Stimulated activated CD4-positive, alpha-beta T cell treated with anti-CD3 and anti-CD28 coated beads, Interleukin-15, amount 100 ng/mL, for 1 hour (primary cell): ENCODE measurements at regions not wholly inside any gene's neighbourhood (a gene's known extent, or its start where the extent isn't known, plus 50 kb on each side); places are given as distances from the start of the nearest gene placed in this dataset.

Experiments
- DNase-seq, 2 donors: peaks; one replicate each; pipeline ENCODE4 v3.0.0-alpha.2; 2020; ENCODE audit warnings: low read depth in 1 of 2, low spot score in 1 of 2

DNA sequence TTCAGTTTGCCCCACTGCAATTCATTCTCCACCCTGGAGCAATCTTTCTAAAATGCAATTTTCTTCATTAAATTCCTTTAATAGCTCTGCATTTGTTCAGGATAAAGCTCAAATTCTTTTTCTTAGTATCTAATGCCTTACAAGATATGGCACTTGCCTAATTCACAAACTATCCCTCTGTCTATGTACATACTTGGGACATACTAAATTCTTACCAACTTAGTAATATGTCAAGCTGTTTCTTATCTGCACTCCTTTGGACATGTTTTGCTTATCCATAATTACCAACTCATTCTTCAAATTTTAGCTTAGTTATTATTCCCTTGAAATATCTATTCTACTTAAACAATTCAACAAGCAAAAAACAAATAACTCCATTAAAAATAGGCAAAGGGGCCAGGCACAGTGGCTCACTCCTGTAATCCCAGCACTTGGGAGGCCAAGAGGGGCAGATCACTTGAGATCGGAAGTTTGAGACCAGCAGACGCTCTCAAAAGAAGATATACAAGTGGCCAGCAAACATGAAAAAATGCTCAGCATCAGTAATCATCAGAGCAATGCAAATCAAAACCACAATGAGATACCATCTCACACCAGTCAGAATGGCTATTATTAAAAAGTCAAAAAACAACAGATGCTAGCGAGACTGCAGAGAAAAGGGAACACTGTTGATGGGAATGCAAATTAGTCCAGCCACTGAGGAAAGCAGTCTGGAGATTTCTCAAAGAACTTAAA, 96.9 kb downstream of the FAM76B start:
- no peak for DNase-seq

DNA sequence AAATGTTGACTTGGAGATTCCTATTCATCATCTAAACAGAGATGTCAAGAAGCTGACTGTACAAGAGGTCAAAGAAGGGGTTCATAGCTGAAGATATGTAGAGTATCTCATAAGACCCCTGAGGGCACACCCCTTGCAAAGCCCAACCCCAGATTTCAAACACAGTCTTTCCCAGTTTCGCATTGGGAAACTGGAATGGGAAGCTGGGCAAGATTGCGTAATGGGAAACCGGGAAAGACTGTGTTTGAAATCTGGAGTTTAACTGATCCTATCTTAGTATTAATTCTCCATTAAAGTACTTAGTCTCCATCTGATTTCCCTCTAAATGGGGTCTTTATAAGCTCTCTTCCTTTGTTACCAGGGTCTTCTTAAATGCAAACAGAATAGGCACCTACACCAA, 99.5 kb downstream of the FAM76B start:
- no peak for DNase-seq

DNA sequence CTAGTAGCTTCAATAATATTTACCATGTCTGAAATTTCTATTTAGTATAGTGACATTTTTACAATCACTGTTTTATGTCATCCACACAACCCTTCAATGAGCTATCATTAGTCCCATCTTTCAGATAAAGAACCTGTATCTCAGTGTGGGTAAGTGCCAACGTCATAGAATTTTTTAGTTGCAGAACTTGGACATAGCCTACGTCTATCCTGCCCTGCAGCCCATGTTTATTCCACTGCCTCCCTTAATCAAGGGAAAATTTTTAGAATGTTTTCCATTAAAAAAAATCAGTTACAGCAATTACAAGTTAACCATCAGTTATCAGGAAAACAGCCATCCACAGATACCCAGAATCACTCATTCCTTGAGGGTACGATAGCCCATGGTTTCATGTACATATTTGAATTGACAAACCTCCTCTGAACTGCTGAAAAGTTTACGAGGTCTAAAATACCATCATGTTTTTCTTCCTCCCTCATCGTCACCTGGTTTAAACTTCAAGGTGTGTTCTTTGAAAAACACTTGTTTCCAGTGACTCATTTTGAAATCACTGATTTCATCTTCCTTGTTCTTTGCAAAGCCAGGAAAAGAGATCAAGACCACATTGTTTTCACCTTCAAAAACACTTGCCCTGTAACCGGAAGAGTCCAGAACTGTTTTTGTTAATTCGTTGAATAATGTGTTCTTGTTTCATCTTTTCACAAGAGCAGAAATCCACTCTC, 100.9 kb downstream of the FAM76B start:
- no peak for DNase-seq

DNA sequence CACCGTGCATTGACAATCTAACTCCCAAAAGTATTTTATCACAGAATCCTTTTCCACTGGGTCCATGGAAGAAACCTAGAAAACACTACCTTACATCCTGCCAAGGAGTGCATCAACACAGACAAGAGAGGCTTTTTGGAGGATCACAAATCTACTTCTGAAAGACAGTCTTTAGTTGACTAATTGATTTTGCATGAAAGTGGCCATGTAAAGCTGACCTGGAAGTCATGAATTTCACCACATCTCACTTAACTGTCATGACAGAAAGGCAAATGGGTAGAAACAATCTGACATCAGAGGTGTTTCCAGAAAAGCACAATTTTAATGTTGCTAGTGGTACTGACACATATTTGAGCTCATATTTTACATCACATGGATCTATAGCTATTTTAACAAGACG, 101.6 kb downstream of the FAM76B start:
- DNase-seq: no peak

DNA sequence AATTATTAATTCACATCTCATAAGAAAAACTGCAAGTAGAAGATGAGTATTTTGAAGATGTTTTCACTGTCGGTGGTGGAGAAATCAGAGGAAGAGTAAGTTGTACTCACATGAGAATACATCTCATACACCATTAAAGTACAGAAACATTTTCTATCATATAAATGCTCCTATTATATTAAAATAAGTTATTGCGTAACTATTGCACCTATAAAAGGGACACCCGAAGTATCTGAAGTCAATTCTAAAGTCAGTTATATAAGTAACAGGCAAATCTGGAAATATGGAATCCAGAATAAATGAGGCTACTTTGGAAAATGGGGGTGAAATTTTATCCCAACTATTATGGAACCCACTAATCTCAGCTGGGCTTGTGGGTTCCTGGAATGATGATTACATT, 103.3 kb downstream of the FAM76B start:
- no peak for DNase-seq

DNA sequence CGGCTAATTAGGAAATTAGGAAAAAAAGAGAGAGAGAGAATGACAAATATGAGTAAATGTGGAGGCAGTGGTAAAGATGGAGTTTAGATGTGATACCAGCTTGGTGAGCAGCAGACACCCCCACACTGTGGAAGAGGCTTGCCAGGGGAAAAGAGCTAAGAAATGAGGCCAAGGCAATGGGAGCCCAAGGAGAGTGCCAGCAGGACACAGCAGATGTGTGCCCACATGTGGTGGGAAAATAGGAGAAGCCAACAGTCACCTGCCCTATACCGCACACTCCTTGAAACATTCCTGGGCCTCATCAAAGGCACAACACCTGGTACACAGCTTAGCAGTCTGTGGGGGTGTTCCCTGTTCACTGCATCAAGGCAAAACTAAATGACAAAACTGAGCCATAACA, 104.9 kb downstream of the FAM76B start:
- DNase-seq: no peak

DNA sequence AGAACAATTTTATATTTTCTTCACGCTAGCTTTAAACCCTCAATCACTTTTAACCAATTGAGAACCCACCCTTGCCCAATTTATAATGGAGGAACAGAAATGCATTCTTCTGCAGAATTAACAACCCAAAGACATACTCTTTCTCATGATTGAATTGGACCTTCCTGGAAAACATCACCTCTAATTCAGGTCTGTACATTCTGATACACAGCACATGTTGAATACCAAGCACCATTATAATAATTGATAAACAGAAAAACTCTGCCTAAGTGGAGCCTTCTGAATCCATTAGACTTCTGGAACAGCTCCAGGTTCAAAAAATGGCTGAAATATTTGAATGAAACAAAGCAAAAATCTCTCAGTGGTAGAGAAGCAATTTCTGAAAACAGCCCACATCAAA, 105.4 kb downstream of the FAM76B start:
- DNase-seq: no peak

DNA sequence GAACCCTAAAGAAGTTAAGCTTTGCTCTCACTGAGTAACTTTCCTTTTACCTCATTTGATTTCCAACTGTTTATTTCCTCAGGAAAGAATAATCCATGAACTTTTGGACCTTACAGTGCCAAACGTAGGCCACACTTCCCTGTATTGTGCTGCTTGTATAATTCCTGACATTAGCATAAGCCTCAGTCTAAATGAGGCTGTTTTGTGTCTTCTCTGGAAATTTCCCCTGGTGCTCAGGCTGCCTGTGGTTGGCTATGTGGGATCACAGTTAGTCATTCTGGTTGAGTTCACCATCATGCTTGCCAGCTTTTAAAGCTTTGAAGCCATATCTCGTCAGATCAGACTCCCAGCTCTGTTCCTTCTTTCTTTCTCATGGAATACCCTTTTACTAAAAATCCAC, 107.0 kb downstream of the FAM76B start:
- no peak for DNase-seq

DNA sequence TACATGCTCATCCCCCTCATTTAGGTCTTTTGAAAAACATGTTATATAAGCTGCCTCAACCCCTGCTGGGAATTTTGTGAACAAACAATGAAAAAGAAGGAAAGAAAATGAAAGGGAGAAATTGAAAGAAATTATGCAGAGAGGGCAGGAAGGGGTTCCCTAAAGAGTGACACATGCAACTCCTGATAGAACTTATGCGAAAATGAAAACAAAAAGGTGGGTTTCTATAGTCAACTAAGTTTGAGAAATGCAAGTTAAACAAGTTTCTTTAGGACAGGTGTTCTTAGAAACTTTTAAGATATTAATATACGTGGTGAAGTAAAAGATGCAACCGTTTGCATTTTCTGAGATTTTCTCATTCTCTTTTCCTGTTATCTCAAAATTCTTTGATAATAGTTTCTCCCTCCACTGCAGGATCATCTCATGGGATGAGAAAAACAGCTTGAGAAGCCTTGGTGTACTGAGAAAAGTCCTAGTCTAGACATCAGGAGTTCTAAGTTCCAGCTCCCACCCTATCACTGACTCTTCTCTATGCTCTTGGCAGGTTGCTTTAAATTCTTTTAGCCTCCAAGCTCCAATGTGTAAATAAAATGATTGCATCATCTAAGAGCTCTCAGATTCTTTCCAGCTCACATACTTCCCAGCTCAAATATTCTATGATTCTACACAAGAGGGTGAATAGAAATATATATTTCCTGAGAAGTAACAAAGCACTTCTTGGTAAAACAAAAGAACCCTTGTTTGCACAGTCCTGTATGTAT, 109.2 kb downstream of the FAM76B start:
- no peak for DNase-seq

DNA sequence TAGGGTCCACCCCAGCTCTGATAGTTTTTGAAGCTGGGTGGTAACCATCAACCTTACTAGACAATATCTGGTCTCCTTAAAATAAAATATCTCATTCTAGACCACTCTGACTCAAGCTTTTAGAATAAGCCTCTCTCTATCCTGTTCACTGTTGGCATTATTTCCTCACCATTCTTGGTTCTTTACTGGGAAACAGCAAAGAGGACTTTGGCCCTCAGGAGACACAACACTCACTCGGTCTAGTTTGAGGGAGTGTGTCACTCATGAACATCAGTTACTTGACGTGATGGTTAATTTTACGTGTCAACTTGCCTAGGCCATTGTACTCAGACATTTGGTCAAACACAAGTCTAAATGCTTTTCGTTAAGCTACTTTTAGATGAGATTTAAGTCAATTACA, 110.6 kb downstream of the FAM76B start:
- DNase-seq: no peak

DNA sequence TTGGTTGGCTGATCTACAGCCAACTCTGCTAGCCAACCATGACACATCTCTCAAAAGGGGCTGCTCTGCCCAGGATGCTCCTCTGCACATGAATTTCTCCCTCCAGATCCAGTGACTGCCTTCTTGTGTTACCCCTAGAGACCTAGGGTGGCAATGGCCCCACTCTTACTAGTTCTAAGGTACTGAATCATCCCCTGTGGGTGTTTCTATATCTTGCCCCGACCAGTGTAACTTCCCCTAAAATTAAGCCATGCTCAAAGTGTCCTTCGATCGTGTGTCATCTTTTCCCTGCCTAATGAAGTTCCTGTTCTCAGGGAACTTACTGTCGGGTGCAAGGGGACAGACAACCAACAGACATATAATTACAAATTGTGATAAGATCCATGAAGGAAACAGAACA, 113.3 kb downstream of the FAM76B start:
- no peak for DNase-seq

DNA sequence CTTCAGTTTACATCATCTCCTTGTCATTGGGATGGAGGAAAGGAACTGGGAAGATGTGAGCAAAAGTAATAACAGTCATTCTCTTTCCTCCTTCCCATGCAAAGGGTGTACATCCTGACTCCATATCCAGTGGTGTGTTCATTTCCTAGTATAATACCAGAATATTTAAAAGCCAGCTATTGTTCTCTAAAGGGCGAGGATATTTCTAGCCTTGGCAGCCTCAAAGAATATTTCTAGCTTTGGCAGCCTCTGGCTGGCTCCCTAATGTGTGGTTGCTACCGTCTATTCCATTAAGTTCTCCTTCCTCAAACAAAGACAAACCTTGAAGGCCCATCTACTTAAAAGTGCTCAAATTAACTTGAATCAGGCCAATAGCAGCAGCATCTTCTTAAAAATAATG, 114.0 kb downstream of the FAM76B start:
- no peak for DNase-seq

DNA sequence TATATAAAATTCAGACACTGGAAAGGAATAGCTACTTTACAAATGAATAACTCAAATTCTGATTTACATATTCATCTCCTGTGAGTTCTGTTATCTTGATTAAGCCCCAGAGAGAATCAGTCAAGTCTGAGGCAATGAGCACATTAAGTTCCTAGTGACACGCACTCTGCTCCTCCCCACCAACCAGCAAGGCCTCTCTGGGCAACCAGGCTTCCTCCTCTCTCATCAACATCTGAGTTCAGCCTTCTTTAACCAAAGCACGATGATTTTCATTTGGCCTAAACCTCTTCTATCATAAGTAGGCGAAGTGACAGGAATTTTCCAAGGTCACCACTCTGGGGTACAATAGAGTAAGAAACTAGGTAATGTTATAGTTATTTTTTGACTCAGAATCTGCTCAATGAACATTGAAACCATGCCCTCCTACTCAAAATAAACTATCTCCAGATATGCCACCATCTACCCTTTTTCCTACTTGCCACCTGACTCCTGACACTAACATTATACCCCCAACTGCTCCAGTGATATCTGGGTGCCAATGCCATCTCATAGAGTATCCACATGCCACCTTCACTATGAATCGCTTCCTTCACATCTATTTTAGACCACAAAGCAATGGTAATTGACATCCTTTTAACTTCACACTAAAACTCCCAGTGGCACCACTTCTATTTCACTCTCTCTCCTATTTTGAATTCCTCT, 114.8 kb downstream of the FAM76B start:
- no peak for DNase-seq

DNA sequence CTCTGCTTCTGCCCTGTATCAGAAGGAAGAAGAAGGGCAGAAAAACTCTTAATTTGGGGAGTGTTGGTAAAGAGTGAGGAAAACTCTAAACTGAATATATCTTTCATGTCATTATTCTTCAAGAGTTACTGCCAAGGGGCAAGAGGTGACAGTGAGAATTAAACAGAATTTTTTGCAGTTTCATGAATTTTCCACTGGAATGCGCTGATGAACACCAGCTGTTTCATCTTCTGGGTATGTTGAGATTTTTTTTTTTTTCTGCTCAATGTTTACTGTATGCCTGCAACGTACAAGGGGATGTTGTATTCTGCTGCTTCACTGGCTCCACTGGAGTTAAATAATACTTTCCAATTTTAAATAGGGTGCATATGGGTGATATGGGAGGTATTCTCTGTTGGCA, 117.8 kb downstream of the FAM76B start:
- no peak for DNase-seq

DNA sequence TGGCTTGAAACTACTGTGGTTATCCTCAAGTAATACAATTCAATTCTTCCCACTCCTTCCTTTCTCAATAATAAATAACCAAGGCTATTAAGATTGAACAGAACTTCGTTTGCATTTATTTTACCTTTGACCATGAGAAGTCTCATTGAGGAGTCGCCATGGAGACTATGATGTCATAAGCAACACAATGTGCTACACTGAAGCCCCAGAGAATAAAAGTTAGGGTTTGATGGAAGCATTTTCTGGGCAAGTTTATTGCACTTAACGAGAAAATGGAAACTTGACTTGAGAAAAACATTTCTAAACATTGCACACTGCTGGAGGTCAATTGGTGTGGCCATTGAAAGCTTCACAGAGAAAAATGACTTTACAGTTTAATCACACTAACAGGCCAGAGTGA, 121.5 kb downstream of the FAM76B start:
- DNase-seq: no peak

DNA sequence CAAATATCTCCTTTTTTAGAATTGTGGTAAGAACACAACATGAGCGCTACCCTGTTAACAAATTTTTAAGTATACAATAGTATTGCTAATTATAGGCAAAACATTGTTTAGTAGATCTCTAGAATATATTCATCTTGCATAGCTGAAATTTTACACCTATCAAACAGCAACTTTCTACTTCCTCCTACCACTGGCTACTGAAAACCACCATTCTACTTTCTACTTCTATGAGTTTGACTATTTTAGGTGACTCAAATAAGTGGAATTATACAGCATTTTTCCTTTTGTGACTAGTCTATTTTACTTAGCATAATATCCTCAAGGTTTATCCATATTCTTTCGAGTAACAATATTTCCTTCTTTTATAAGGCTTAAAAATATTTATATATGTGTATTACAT, 128.4 kb downstream of the FAM76B start:
- no peak for DNase-seq

DNA sequence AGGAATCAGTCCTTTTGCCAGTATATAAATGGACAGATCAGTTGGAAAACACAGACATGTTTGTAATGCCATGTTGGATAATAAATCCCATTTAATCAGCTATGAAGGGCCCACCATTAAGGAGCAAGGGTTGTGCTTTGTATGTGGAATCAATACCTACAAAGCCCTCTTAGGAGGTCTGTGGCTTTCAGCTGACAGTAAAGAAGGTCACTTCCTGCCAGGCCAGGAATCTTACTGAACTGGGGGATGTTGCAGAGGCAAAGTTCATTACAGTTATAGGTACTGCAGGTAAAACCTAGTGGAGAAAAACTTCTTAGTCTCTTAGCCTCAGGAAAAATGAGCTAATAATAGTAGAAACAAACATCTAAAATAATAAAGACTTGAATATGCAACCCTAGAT, 129.5 kb downstream of the FAM76B start:
- no peak for DNase-seq

DNA sequence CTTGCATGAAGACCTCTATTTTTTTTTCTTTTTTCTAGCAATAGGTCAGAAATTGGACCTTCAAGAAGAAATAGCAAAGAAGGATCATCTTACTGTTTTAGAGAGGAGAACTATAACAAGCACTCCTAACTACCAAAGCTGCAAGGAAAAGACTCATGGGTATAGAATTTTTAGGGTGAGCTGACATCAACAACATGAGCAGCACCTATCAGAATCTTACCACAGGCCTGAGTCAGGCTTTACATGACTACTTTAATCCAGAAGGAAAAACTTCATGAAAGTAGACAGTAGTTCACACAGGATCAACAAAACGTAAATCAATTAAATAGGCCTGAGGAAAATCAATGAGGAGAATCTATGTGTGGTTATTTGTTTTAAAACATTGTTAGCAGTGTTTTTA, 130.5 kb downstream of the FAM76B start:
- no peak for DNase-seq

DNA sequence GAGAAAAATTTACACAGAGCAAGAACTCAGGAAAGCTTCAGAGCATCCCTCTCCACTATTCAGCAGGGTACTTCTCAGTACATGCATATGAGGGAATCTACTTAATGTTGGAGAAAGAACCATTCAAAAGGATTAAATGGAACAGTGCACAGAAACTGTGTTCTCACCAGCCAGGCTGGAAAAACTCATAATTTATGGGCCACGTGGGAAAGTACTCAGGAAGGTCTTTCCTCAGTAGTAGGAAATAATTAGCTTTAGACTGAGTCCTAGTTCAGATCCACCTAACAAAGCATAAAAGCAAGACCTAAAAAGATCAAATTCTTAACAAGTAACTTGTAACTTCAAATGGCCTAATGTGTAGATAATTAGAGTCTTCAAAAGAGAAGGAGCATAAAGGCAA, 134.0 kb downstream of the FAM76B start:
- no peak for DNase-seq

DNA sequence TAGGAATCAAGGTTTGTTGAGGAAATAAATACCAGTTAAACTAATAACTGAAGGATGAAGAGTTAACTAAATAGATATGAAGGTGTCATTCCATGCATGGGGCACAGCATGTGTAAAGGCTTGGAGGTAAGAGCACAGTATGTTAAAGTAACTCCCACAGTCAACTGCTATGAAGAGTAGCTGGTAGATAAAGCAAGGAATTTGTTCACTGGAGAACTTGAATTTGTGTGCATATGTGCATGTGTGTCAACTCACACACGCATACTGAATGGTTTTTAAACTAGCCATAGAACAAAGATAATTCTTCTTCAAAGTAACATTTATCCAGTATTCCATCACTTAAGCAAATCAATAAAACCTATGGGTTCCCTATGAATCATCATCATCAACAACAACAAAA, 135.9 kb downstream of the FAM76B start:
- DNase-seq: no peak

DNA sequence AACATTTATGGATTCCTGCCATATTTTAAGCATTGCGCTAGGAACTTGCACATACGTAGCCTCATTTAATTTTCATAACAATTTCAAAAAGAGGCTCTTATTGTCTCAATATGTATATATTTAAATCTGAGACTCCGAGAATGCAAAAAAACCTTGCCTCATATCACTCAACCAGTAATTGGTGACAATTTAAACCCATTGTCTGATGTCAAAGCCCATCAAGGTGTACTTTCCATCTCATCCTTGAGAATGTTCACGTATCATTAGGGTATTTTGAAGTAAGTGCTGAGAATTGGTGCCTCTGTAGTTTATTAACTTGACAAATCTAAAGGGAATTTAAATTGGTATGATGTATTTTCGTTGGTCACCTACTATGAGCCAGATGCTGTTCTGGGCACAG, 136.5 kb downstream of the FAM76B start:
- DNase-seq: no peak

DNA sequence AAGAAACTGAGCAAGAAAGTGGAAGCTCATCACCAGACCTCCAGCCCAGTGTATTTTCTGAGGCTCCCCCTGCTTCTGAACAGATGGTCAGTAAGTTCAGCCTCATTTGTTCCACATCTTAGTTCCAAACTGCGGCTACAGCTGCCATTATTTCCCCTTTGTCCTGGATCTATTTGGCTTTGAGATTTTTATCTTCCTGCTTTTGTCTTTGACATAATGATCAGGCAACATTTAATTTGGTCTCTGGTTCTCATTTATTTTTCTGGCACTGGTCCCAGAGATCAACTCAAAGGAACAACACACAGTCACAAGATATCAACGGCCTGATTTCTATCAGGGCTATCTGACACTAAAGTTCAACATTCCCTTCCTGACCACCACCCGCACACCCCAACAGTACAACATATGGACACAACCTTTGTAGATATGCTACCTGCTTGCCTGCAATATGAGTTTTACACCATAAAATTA, 137.5 kb downstream of the FAM76B start:
- no peak for DNase-seq
